ENCODE measurements at regions not wholly inside any gene's neighbourhood (a gene's known extent, or its start where the extent isn't known, plus 50 kb on each side); places are given as distances from the start of the nearest gene placed in this dataset.

DNA sequence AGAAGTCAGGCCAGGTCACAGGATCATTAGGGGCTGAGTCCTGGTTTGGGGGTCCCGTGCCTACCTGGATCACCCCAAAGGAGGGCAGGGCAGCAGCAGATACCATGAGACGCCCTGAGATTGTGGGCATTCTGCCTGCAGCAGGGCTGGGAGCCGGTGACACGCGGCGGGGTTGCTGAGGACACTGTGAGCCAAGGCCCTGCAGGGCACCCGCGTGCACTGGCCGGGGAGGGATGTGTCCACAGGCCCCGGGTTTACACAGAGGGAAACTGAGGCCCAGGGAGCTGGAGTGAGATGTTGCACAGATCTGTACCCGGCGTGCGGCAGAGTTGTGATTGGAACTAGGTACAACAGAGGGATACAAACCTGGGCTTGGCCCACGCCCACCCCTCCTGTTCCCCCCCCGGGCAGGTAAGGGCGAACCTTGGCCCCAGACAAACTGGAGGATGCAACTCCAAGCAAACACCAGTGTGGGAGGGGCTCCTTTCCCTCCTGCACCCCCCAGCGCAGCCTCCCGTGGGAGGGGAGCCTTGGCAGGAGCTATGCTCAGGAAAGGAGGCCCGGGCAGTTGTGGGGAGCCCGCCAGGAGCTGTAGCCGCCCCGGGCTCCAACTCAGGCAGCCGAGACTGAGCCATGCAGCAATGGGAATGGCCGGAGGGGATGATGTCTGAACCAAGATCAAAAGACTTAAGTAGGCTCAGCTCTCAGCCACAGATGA lies 91.3 kb downstream of the ENGASE start:
- TF ChIP-seq, protein P1, sequence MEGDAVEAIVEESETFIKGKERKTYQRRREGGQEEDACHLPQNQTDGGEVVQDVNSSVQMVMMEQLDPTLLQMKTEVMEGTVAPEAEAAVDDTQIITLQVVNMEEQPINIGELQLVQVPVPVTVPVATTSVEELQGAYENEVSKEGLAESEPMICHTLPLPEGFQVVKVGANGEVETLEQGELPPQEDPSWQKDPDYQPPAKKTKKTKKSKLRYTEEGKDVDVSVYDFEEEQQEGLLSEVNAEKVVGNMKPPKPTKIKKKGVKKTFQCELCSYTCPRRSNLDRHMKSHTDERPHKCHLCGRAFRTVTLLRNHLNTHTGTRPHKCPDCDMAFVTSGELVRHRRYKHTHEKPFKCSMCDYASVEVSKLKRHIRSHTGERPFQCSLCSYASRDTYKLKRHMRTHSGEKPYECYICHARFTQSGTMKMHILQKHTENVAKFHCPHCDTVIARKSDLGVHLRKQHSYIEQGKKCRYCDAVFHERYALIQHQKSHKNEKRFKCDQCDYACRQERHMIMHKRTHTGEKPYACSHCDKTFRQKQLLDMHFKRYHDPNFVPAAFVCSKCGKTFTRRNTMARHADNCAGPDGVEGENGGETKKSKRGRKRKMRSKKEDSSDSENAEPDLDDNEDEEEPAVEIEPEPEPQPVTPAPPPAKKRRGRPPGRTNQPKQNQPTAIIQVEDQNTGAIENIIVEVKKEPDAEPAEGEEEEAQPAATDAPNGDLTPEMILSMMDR (IDR thresholded peaks at IDR 0.05; ENCODE audit: extremely low read depth in 1 of 2, insufficient read depth in 1 of 2, low read depth in 1 of 2, low read length in 2 of 2) = no peak
- TF ChIP-seq POLR2AphosphoS5 (IDR thresholded peaks at IDR 0.05; ENCODE audit: insufficient read depth, low read depth, low read length) (no peak), MYC (IDR thresholded peaks at IDR 0.05; ENCODE audit: low read depth, low read length) (no peak), GATA2 (IDR thresholded peaks at IDR 0.05; ENCODE audit: insufficient read depth, insufficient read length, low read depth, low read length) (no peak), EZH2 (IDR thresholded peaks at IDR 0.05; ENCODE audit: borderline replicate concordance, low read depth, low read length, severe bottlenecking) (no peak), JUN (IDR thresholded peaks at IDR 0.05; ENCODE audit: borderline replicate concordance, insufficient read depth, insufficient read length, low read depth) (no peak), POLR2A (IDR thresholded peaks at IDR 0.05; ENCODE audit: low read depth, low read length) (no peak), FOS (IDR thresholded peaks at IDR 0.05; ENCODE audit: borderline replicate concordance, insufficient read depth, low read length) (no peak)
- TF ChIP-seq, protein P2, sequence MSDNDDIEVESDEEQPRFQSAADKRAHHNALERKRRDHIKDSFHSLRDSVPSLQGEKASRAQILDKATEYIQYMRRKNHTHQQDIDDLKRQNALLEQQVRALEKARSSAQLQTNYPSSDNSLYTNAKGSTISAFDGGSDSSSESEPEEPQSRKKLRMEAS (IDR thresholded peaks at IDR 0.05; ENCODE audit: insufficient read depth, insufficient read length) = no peak
